Keratinocyte (primary cell): ENCODE measurements at regions not wholly inside any gene's neighbourhood (a gene's known extent, or its start where the extent isn't known, plus 50 kb on each side); places are given as distances from the start of the nearest gene placed in this dataset.
"Not testable (repeated sequence)": the region's sequence is repeated elsewhere in the genome, so short reads cannot be mapped to it uniquely, and the experiment has no call there.

Experiments used
- DNase-seq: peaks from one replicate; pipeline ENCODE4 v3.0.0-alpha.2; 2011; ENCODE audit warnings: low read depth, missing footprints, low spot score
- FAIRE-seq: peaks from 2 replicates; lab custom pipeline; 2011; peaks lifted over from hg19 to GRCh38; lab: Jason Lieb, UNC
- H2AFZ ChIP-seq: 2 replicates; pipeline ENCODE4 v1.6.0; 2012; ENCODE audit warnings: low read length, control low read depth, inconsistent platforms; ENCODE audit not compliant: control insufficient read depth
- H3K27ac ChIP-seq: 2 replicates; pipeline ENCODE4 v1.5.1; 2011; ENCODE audit warnings: low read length; ENCODE audit not compliant: control insufficient read depth, insufficient read depth
- H3K27me3 ChIP-seq: 3 replicates; pipeline ENCODE4 v1.6.0; 2011; ENCODE audit warnings: low read length; ENCODE audit not compliant: control insufficient read depth, insufficient read depth; ENCODE audit errors: extremely low read depth
- H3K36me3 ChIP-seq, 2 experiments: 2 replicates in 1 of 2; 3 replicates in 1 of 2; pipeline ENCODE4 v1.5.1; 2011; ENCODE audit warnings: low read length in 2 of 2, mild to moderate bottlenecking in 1 of 2; ENCODE audit not compliant: control insufficient read depth in 2 of 2, insufficient read depth in 2 of 2; ENCODE audit errors: extremely low read depth in 1 of 2
- H3K4me1 ChIP-seq: 3 replicates; pipeline ENCODE4 v1.5.1; 2011; ENCODE audit warnings: low read length; ENCODE audit not compliant: control insufficient read depth, insufficient read depth; ENCODE audit errors: extremely low read depth
- H3K4me2 ChIP-seq: 3 replicates; pipeline ENCODE4 v1.6.0; 2011; ENCODE audit warnings: low read depth, low read length; ENCODE audit not compliant: control insufficient read depth, insufficient read depth; ENCODE audit errors: extremely low read depth
- H3K4me3 ChIP-seq, 3 experiments: fragments of 200-600 bp in 1 of 3; sonication (generic) in 1 of 3; 2 replicates in 2 of 3; 3 replicates in 1 of 3; pipeline ENCODE4 v1.5.1; 2011 to 2016; ENCODE audit warnings: low read length in 3 of 3, mild to moderate bottlenecking in 3 of 3, control low read depth in 2 of 3, inconsistent platforms in 1 of 3, low read depth in 1 of 3, mixed read lengths in 1 of 3, mixed run types in 1 of 3, moderate library complexity in 1 of 3; ENCODE audit not compliant: control insufficient read depth in 2 of 3, insufficient read depth in 2 of 3; ENCODE audit errors: extremely low read depth in 1 of 3
- H3K79me2 ChIP-seq: 2 replicates; pipeline ENCODE4 v1.6.0; 2012; ENCODE audit warnings: low read length; ENCODE audit not compliant: control insufficient read depth, insufficient read depth
- H3K9ac ChIP-seq: 3 replicates; pipeline ENCODE4 v1.6.0; 2011; ENCODE audit warnings: low read length; ENCODE audit not compliant: control insufficient read depth, insufficient read depth; ENCODE audit errors: extremely low read depth
- H3K9me1 ChIP-seq: 3 replicates; pipeline ENCODE4 v1.6.0; 2011; ENCODE audit warnings: low read length; ENCODE audit not compliant: control insufficient read depth, insufficient read depth; ENCODE audit errors: extremely low read depth
- H3K9me3 ChIP-seq: 2 replicates; pipeline ENCODE4 v1.5.1; 2012; ENCODE audit warnings: low read depth, low read length; ENCODE audit not compliant: control insufficient read depth
- H4K20me1 ChIP-seq: 3 replicates; pipeline ENCODE4 v1.6.0; 2011; ENCODE audit warnings: low read length; ENCODE audit not compliant: control insufficient read depth, insufficient read depth; ENCODE audit errors: extremely low read depth
- EZH2 ChIP-seq: IDR thresholded peaks from one replicate; pipeline ENCODE4 v1.6.1; 2012; ENCODE audit warnings: inconsistent platforms, mild to moderate bottlenecking, low read length, moderate library complexity
- dilution Hi-C: fragments of 300-500 bp; cut with MboI; formaldehyde crosslinking; loops from one replicate; pipeline ENCODE4 v1.7.0; 2020; ENCODE audit warnings: low sequenced_read_pairs; ENCODE audit not compliant: extremely low pct_ligation_motif_present
- TF ChIP-seq, protein P1 (sequence below), 3 experiments: IDR thresholded peaks in 1 of 3; conservative IDR thresholded peaks in 1 of 3; optimal IDR thresholded peaks in 1 of 3; 2 replicates in 2 of 3; 3 replicates in 1 of 3; pipeline versions ENCODE3 to v1.5.1; 2011; ENCODE audit warnings: low read length in 3 of 3, mild to moderate bottlenecking in 3 of 3, moderate library complexity in 2 of 3, control low read depth in 1 of 3, inconsistent platforms in 1 of 3; ENCODE audit not compliant: insufficient read depth in 2 of 3; ENCODE audit errors: extremely low read depth in 1 of 3

DNA sequence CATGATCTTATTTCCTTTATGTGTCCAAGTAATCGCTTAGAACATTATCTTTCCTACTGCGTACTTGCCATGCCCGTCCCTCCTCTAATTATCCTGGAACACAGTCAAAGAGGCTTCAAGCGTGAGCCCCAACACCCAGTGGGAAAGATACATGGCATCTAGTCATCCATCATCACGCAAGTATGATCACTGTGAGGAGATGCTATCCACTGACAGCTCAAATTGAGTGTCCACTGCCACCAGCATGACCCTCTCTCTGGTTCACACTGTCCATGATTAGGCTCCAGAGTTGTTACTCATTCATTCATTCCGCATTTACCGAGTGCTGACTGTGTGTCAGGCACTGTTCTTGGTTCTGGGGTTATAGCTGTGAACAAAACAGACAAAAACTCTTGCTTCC lies 124.6 kb downstream of the COPS8 start:
- Histone ChIP-seq H3K27me3 (peaks cover 9% of the 10 kb centered on the region), H3K27ac (no peak overlapping the region), H4K20me1 (no peaks in the 10 kb centered on the region), H2AFZ (no peak overlapping the region), H3K9me1 (no peaks in the 10 kb centered on the region), H3K36me3 (no peaks in the 10 kb centered on the region), H3K4me2 (no peak overlapping the region), H3K4me1 (no peaks in the 10 kb centered on the region), H3K9ac (no peak overlapping the region), H3K79me2 (no peaks in the 10 kb centered on the region), H3K9me3 (no peaks in the 10 kb centered on the region), H3K4me3 (no peak overlapping the region)
- FAIRE-seq (no peak), DNase-seq (no peak)
- no peak for TF ChIP-seq EZH2
- TF ChIP-seq, protein P1, sequence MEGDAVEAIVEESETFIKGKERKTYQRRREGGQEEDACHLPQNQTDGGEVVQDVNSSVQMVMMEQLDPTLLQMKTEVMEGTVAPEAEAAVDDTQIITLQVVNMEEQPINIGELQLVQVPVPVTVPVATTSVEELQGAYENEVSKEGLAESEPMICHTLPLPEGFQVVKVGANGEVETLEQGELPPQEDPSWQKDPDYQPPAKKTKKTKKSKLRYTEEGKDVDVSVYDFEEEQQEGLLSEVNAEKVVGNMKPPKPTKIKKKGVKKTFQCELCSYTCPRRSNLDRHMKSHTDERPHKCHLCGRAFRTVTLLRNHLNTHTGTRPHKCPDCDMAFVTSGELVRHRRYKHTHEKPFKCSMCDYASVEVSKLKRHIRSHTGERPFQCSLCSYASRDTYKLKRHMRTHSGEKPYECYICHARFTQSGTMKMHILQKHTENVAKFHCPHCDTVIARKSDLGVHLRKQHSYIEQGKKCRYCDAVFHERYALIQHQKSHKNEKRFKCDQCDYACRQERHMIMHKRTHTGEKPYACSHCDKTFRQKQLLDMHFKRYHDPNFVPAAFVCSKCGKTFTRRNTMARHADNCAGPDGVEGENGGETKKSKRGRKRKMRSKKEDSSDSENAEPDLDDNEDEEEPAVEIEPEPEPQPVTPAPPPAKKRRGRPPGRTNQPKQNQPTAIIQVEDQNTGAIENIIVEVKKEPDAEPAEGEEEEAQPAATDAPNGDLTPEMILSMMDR (optimal IDR thresholded peaks at IDR 0.05 in 1 of 3, IDR thresholded peaks at IDR 0.05 in 1 of 3, conservative IDR thresholded peaks at IDR 0.05 in 1 of 3; ENCODE audit: extremely low read depth in 1 of 3, insufficient read depth in 2 of 3, low read length in 3 of 3), result no peak
- dilution Hi-C loops, result no loop called here

DNA sequence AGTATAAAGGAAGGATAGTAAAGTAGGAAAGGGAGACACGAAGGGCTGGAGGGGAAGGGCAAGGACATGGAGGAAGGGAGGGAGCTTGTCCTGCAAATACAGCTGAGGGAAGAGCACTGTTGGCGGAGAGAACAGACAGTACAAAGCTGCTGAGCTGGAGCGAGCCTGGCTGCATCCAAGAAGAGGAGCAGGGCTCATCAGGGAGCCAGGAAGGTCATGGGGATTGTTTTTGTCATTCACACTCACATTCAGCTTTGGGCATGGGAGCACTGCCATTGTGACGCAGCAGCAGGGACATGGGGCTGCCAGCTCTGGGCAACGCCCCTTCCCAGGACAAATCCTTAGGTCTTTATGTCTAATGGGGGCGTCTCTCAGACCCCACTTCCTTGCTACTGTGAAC lies 125.1 kb downstream of the COPS8 start:
- DNase-seq (no peak), FAIRE-seq (no peak)
- no peaks in the 10 kb centered on the region for H3K9me3 ChIP-seq
- TF ChIP-seq, protein P1 (optimal IDR thresholded peaks at IDR 0.05 in 1 of 3, IDR thresholded peaks at IDR 0.05 in 1 of 3, conservative IDR thresholded peaks at IDR 0.05 in 1 of 3; ENCODE audit: extremely low read depth in 1 of 3, insufficient read depth in 2 of 3, low read length in 3 of 3), result no peak
- TF ChIP-seq EZH2, result no peak
- no peak overlapping the region for H3K9ac ChIP-seq
- dilution Hi-C loops, result no loop called here
- no peak overlapping the region for H3K27ac ChIP-seq
- H3K4me2 ChIP-seq, result no peak overlapping the region
- no peaks in the 10 kb centered on the region for H3K79me2 ChIP-seq
- no peak overlapping the region for H2AFZ ChIP-seq
- H3K27me3 ChIP-seq, result peaks cover 8% of the 10 kb centered on the region
- no peaks in the 10 kb centered on the region for H3K9me1 ChIP-seq
- no peaks in the 10 kb centered on the region for H3K36me3 ChIP-seq
- no peaks in the 10 kb centered on the region for H3K4me1 ChIP-seq
- no peaks in the 10 kb centered on the region for H4K20me1 ChIP-seq
- no peak overlapping the region for H3K4me3 ChIP-seq

DNA sequence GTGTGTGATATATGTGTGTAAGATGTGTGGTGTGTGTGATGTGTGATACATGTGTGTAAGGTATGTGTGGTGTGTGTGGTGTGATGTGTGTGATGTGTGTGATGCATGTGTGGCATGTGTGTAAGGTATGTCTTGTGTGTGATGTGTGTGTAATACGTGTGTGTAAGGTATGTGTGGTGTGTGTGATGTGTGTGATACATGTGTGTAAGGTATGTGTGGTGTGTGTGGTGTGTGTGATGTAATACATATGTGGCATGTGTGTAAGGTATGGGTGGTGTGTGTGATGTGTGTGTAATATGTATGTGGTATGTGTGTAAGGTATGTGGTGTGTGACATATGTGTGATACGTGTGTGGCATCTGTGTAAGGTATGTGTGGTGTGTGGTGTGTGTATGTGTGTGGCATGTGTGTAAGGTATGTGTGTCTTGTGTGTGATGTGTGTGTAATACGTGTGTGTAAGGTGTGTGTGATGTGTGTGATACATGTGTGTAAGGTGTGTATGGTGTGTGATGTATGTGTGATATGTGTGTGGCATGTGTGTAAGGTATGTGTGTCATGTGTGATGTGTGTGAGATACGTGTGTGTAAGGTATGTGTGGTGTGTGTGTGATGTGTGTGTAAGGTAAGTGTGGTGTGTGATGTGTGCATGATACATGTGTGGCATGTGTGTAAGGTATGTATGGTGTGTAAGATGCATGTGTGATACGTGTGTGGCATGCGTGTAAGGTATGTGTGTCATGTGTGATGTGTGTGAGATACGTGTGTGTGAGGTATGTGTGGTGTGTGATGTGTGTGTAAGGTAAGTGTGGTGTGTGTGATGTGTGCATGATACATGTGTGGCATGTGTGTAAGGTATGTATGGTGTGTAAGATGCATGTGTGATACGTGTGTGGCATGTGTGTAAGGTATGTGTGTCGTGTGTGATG lies 126.9 kb downstream of the COPS8 start:
- H4K20me1 ChIP-seq, H3K4me1 ChIP-seq, H3K9me1 ChIP-seq, H3K27ac ChIP-seq, H3K79me2 ChIP-seq, H3K36me3 ChIP-seq, H3K4me3 ChIP-seq, DNase-seq, dilution Hi-C loops, H3K27me3 ChIP-seq, H3K9ac ChIP-seq, H2AFZ ChIP-seq, H3K9me3 ChIP-seq, H3K4me2 ChIP-seq: not testable (repeated sequence)
- peak; percentile 32 for FAIRE-seq
